ENCODE measurements at regions not wholly inside any gene's neighbourhood (a gene's known extent, or its start where the extent isn't known, plus 50 kb on each side); places are given as distances from the start of the nearest gene placed in this dataset.

GRCh38 chr7:91367812-91368578 lies 103.8 kb downstream of the FZD1 start:
- TF ChIP-seq CTCF (conservative IDR thresholded peaks at IDR 0.05; ENCODE audit: low read length) (no peak), EZH2phosphoT487 (IDR thresholded peaks at IDR 0.05; ENCODE audit: borderline replicate concordance) (no peak)
- no peaks in the 10 kb centered on the region for H3F3A ChIP-seq (ENCODE audit: low read depth)
- no peaks in the 10 kb centered on the region for H3K4me1 ChIP-seq (ENCODE audit: insufficient read depth, low read length, poor library complexity, severe bottlenecking)
- H3K4me2 ChIP-seq (ENCODE audit: low read depth, low read length, poor library complexity, severe bottlenecking), result no peak overlapping the region
- H3K9ac ChIP-seq (ENCODE audit: low read depth, low read length, poor library complexity, severe bottlenecking), result no peak overlapping the region
- H2AFZ ChIP-seq (ENCODE audit: low read length), result no peak overlapping the region
- no peaks in the 10 kb centered on the region for H3K36me3 ChIP-seq (ENCODE audit: insufficient read depth, low read length)
- H4K20me1 ChIP-seq (ENCODE audit: insufficient read depth, low read length, poor library complexity, severe bottlenecking), result no peaks in the 10 kb centered on the region
- H3K9me2 ChIP-seq (replicated peaks; ENCODE audit: low read depth, low read length), result no peaks in the 10 kb centered on the region
- no peaks in the 10 kb centered on the region for H3K27me3 ChIP-seq (ENCODE audit: insufficient read depth, low read length, poor library complexity, severe bottlenecking)
- H3K4me3 ChIP-seq (ENCODE audit: low read length, poor library complexity, severe bottlenecking), result no peak overlapping the region
- no peaks in the 10 kb centered on the region for H3K9me3 ChIP-seq (ENCODE audit: insufficient read depth, low read depth, low read length)
- H3K79me2 ChIP-seq (ENCODE audit: insufficient read depth, low read length), result no peaks in the 10 kb centered on the region

GRCh38 chr7:91372323-91372722 lies 108.1 kb downstream of the FZD1 start:
- Histone ChIP-seq H3F3A (ENCODE audit: low read depth) (no peaks in the 10 kb centered on the region), H3K27me3 (ENCODE audit: insufficient read depth, low read length, poor library complexity, severe bottlenecking) (no peaks in the 10 kb centered on the region), H4K20me1 (ENCODE audit: insufficient read depth, low read length, poor library complexity, severe bottlenecking) (no peaks in the 10 kb centered on the region), H3K36me3 (ENCODE audit: insufficient read depth, low read length) (no peaks in the 10 kb centered on the region), H3K4me2 (ENCODE audit: low read depth, low read length, poor library complexity, severe bottlenecking) (no peak overlapping the region), H2AFZ (ENCODE audit: low read length) (no peak overlapping the region), H3K9ac (ENCODE audit: low read depth, low read length, poor library complexity, severe bottlenecking) (no peak overlapping the region), H3K4me1 (ENCODE audit: insufficient read depth, low read length, poor library complexity, severe bottlenecking) (no peaks in the 10 kb centered on the region), H3K79me2 (ENCODE audit: insufficient read depth, low read length) (no peaks in the 10 kb centered on the region), H3K9me3 (ENCODE audit: insufficient read depth, low read depth, low read length) (no peaks in the 10 kb centered on the region), H3K4me3 (ENCODE audit: low read length, poor library complexity, severe bottlenecking) (no peak overlapping the region), H3K9me2 (replicated peaks; ENCODE audit: low read depth, low read length) (no peaks in the 10 kb centered on the region)
- no peak for TF ChIP-seq CTCF (conservative IDR thresholded peaks at IDR 0.05; ENCODE audit: low read length)
- no peak for TF ChIP-seq EZH2phosphoT487 (IDR thresholded peaks at IDR 0.05; ENCODE audit: borderline replicate concordance)

GRCh38 chr7:91373111-91373800 lies 109.0 kb downstream of the FZD1 start:
- Histone ChIP-seq H3K9me2 (replicated peaks; ENCODE audit: low read depth, low read length) (no peaks in the 10 kb centered on the region), H3K79me2 (ENCODE audit: insufficient read depth, low read length) (no peaks in the 10 kb centered on the region), H4K20me1 (ENCODE audit: insufficient read depth, low read length, poor library complexity, severe bottlenecking) (no peaks in the 10 kb centered on the region), H2AFZ (ENCODE audit: low read length) (no peak overlapping the region), H3K36me3 (ENCODE audit: insufficient read depth, low read length) (no peaks in the 10 kb centered on the region), H3K4me3 (ENCODE audit: low read length, poor library complexity, severe bottlenecking) (no peak overlapping the region), H3K4me2 (ENCODE audit: low read depth, low read length, poor library complexity, severe bottlenecking) (no peak overlapping the region), H3K9me3 (ENCODE audit: insufficient read depth, low read depth, low read length) (no peaks in the 10 kb centered on the region), H3K27me3 (ENCODE audit: insufficient read depth, low read length, poor library complexity, severe bottlenecking) (no peaks in the 10 kb centered on the region), H3F3A (ENCODE audit: low read depth) (no peaks in the 10 kb centered on the region), H3K4me1 (ENCODE audit: insufficient read depth, low read length, poor library complexity, severe bottlenecking) (no peaks in the 10 kb centered on the region), H3K9ac (ENCODE audit: low read depth, low read length, poor library complexity, severe bottlenecking) (no peak overlapping the region)
- TF ChIP-seq CTCF (conservative IDR thresholded peaks at IDR 0.05; ENCODE audit: low read length) (no peak), EZH2phosphoT487 (IDR thresholded peaks at IDR 0.05; ENCODE audit: borderline replicate concordance) (no peak)
